ENCODE measurements at regions not wholly inside any gene's neighbourhood (a gene's known extent, or its start where the extent isn't known, plus 50 kb on each side); places are given as distances from the start of the nearest gene placed in this dataset.

DNA sequence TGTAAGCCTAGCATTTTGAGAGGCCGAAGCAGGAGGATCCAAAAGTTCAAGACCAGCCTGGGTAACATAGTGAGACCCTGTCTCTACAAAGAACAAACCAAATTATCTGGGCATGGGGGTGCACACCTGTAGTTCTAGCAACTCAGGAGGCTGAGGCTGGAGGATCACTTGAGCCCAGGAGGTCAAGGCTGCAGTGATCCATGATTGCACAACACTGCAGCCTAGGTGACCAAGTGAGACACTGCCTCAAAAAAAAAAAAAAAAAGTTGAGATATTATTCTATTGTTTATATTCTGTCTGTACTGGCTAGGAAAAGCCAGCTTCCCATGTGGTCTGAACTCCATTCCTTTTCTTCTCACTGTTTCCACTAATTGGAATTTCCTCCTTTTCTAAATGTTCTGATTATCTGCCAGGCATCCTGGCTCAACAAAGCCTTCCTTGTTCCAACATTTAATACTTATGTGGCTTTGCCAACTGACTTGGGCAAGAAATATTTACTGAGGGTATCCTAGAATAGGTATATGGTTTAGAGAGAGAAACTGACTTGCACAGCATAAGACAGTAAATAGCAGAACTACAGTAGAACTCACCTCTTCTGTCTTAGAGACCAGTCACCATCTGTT lies 175.2 kb upstream of the ADAMTS3 start:
- Histone ChIP-seq H3K4me1 (no peaks in the 10 kb centered on the region), H3K36me3 (no peaks in the 10 kb centered on the region), H3K27me3 (no peaks in the 10 kb centered on the region), H3K27ac (no peak overlapping the region), H3K4me3 (no peak overlapping the region), H3K9me3 (no peaks in the 10 kb centered on the region)
- in situ Hi-C loops (cut with MboI; ENCODE audit: low sequenced_read_pairs in 4 of 4) (no loop called here), intact Hi-C loops (cut with DNase I; ENCODE audit: low total_unique reads) (no loop called here)
- TF ChIP-seq POLR2A (IDR thresholded peaks at IDR 0.05) (no peak), CTCF (IDR thresholded peaks at IDR 0.05 in 4 of 5, conservative IDR thresholded peaks at IDR 0.05 in 1 of 5) (no peak)
- ATAC-seq (no peak), DNase-seq (no peak)

GRCh38 chr4:72743078-72743477 lies 174.1 kb upstream of the ADAMTS3 start:
- TF ChIP-seq CTCF (IDR thresholded peaks at IDR 0.05 in 4 of 5, conservative IDR thresholded peaks at IDR 0.05 in 1 of 5) (no peak), POLR2A (IDR thresholded peaks at IDR 0.05) (no peak)
- no peak overlapping the region for H3K4me3 ChIP-seq
- no peaks in the 10 kb centered on the region for H3K9me3 ChIP-seq
- no peaks in the 10 kb centered on the region for H3K36me3 ChIP-seq
- no peak for ATAC-seq
- no peaks in the 10 kb centered on the region for H3K4me1 ChIP-seq
- intact Hi-C loops (cut with DNase I; ENCODE audit: low total_unique reads) (no loop called here), in situ Hi-C loops (cut with MboI; ENCODE audit: low sequenced_read_pairs in 4 of 4) (no loop called here)
- H3K27me3 ChIP-seq, result no peaks in the 10 kb centered on the region
- no peak overlapping the region for H3K27ac ChIP-seq
- DNase-seq, result no peak

GRCh38 chr4:72715299-72715698 lies 146.3 kb upstream of the ADAMTS3 start:
- in situ Hi-C loops (cut with MboI; ENCODE audit: low sequenced_read_pairs in 4 of 4) (loop anchor here in 1 of 4 donors (25.0 kb wide), 1 partner anchor 297 kb away; no protein-coding TSS in a partner anchor), intact Hi-C loops (cut with DNase I; ENCODE audit: low total_unique reads) (no loop called here)
- TF ChIP-seq CTCF (IDR thresholded peaks at IDR 0.05 in 4 of 5, conservative IDR thresholded peaks at IDR 0.05 in 1 of 5) (no peak), POLR2A (IDR thresholded peaks at IDR 0.05) (no peak)
- H3K4me3 ChIP-seq, result no peak overlapping the region
- no peaks in the 10 kb centered on the region for H3K27me3 ChIP-seq
- no peak for ATAC-seq
- no peak overlapping the region for H3K27ac ChIP-seq
- no peak for DNase-seq
- no peaks in the 10 kb centered on the region for H3K9me3 ChIP-seq
- H3K4me1 ChIP-seq, result no peaks in the 10 kb centered on the region
- H3K36me3 ChIP-seq, result no peaks in the 10 kb centered on the region

DNA sequence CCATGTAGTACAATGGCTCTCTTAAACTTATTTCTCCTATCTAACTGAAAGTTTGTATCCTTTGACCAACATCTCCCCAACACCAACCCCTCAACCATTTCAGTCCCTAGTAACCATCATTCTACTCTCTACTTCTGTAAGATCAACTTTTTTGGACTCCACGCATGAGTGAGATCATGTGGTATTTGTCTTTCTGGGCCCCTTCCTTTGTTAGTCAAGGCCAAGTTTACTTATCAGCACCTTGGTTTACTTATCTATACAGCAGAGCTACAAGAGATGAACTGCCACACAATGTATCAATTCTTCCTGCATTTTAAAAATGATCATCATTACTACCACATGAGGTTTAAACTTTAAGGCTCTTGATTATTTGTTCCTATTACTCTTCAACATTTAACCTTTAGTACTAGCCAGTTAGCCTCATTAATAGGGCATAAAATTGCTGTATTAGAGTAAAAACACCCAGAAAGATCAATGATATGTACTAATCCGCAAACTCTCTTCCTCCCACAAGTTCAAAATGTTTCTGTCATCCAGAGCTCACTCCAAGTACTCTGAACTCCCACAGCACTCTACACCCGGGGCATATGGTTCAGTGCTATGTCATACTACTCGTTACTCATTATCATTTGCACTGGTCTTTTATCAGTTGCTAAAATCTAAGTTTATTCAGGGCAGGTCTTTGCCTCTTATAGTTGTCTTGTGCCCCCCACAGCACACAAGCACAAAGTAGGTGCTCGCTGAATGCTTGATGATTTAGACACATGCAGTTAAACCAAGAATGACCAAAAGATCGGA lies 145.7 kb upstream of the ADAMTS3 start:
- ATAC-seq (no peak), DNase-seq (no peak)
- no peaks in the 10 kb centered on the region for H3K36me3 ChIP-seq
- no peaks in the 10 kb centered on the region for H3K4me1 ChIP-seq
- no peaks in the 10 kb centered on the region for H3K9me3 ChIP-seq
- TF ChIP-seq CTCF (IDR thresholded peaks at IDR 0.05 in 4 of 5, conservative IDR thresholded peaks at IDR 0.05 in 1 of 5) (no peak), POLR2A (IDR thresholded peaks at IDR 0.05) (no peak)
- no peak overlapping the region for H3K4me3 ChIP-seq
- in situ Hi-C loops (cut with MboI; ENCODE audit: low sequenced_read_pairs in 4 of 4) (loop anchor here in 1 of 4 donors (25.0 kb wide), 1 partner anchor 298 kb away; no protein-coding TSS in a partner anchor), intact Hi-C loops (cut with DNase I; ENCODE audit: low total_unique reads) (no loop called here)
- H3K27ac ChIP-seq, result no peak overlapping the region
- H3K27me3 ChIP-seq, result no peaks in the 10 kb centered on the region

Data from gastrocnemius medialis (tissue), 4 donors.